ENCODE measurements at regions not wholly inside any gene's neighbourhood (a gene's known extent, or its start where the extent isn't known, plus 50 kb on each side); places are given as distances from the start of the nearest gene placed in this dataset.

- intact Hi-C loops (cut with micrococcal nuclease), result no loop called here
- DNase-seq (no peak), ATAC-seq (no peak)
Measured at GRCh38 chr2:47654790-47655562, 84.2 kb upstream of the KCNK12 start.

GRCh38 chr2:47653902-47654789, 83.4 kb upstream of the KCNK12 start:
- intact Hi-C loops (cut with micrococcal nuclease), result no loop called here
- DNase-seq (no peak), ATAC-seq (no peak)

GRCh38 chr2:47653036-47653435, 82.3 kb upstream of the KCNK12 start:
- DNase-seq, result no peak
- intact Hi-C loops (cut with micrococcal nuclease), result no loop called here
- ATAC-seq, result no peak

- DNase-seq (no peak), ATAC-seq (no peak)
- intact Hi-C loops (cut with micrococcal nuclease), result no loop called here
Measured at GRCh38 chr2:47652061-47652690, 81.4 kb upstream of the KCNK12 start.

- no peak for ATAC-seq
- intact Hi-C loops (cut with micrococcal nuclease), result no loop called here
- DNase-seq, result no peak
Measured at GRCh38 chr2:47651296-47651695, 80.5 kb upstream of the KCNK12 start.

- DNase-seq (no peak), ATAC-seq (no peak)
- intact Hi-C loops (cut with micrococcal nuclease), result no loop called here
Measured at GRCh38 chr2:47650001-47650535, 79.3 kb upstream of the KCNK12 start.

- DNase-seq (no peak), ATAC-seq (no peak)
- intact Hi-C loops (cut with micrococcal nuclease), result no loop called here
Measured at GRCh38 chr2:47645246-47645645, 74.5 kb upstream of the KCNK12 start.

GRCh38 chr2:47644351-47644750, 73.6 kb upstream of the KCNK12 start:
- ATAC-seq (peak; percentile 58), DNase-seq (no peak)
- intact Hi-C loops (cut with micrococcal nuclease), result no loop called here

- DNase-seq, result no peak
- intact Hi-C loops (cut with micrococcal nuclease), result no loop called here
- ATAC-seq, result no peak
Measured at GRCh38 chr2:47641366-47641765, 70.6 kb upstream of the KCNK12 start.

GRCh38 chr2:47640356-47640755, 69.6 kb upstream of the KCNK12 start:
- intact Hi-C loops (cut with micrococcal nuclease), result no loop called here
- no peak for DNase-seq
- ATAC-seq, result no peak

- intact Hi-C loops (cut with micrococcal nuclease), result no loop called here
- no peak for DNase-seq
- no peak for ATAC-seq
Measured at GRCh38 chr2:47639467-47639866, 68.7 kb upstream of the KCNK12 start.

GRCh38 chr2:47638430-47638829, 67.6 kb upstream of the KCNK12 start:
- no peak for DNase-seq
- intact Hi-C loops (cut with micrococcal nuclease), result no loop called here
- ATAC-seq, result no peak

- intact Hi-C loops (cut with micrococcal nuclease), result no loop called here
- no peak for ATAC-seq
- no peak for DNase-seq
Measured at GRCh38 chr2:47636596-47637264, 65.9 kb upstream of the KCNK12 start.

GRCh38 chr2:47636176-47636575, 65.4 kb upstream of the KCNK12 start:
- DNase-seq (no peak), ATAC-seq (no peak)
- intact Hi-C loops (cut with micrococcal nuclease), result no loop called here

GRCh38 chr2:47632754-47633153, 62.0 kb upstream of the KCNK12 start:
- ATAC-seq (no peak), DNase-seq (no peak)
- intact Hi-C loops (cut with micrococcal nuclease), result no loop called here

- ATAC-seq, result no peak
- DNase-seq, result no peak
- intact Hi-C loops (cut with micrococcal nuclease), result no loop called here
Measured at GRCh38 chr2:47631792-47632398, 61.1 kb upstream of the KCNK12 start.

- no peak for DNase-seq
- intact Hi-C loops (cut with micrococcal nuclease), result no loop called here
- no peak for ATAC-seq
Measured at GRCh38 chr2:47631306-47631705, 60.5 kb upstream of the KCNK12 start.

- DNase-seq, result no peak
- intact Hi-C loops (cut with micrococcal nuclease), result no loop called here
- no peak for ATAC-seq
Measured at GRCh38 chr2:47629501-47630460, 59.0 kb upstream of the KCNK12 start.

All from left ventricle myocardium superior (tissue), 1 donor.